Osteocyte (in vitro differentiated cells): ENCODE measurements at regions not wholly inside any gene's neighbourhood (a gene's known extent, or its start where the extent isn't known, plus 50 kb on each side); places are given as distances from the start of the nearest gene placed in this dataset.

Experiments used
- DNase-seq: peaks from one replicate; pipeline ENCODE4 v3.0.0; 2021; ENCODE audit warnings: mixed read lengths; ENCODE audit not compliant: unreplicated experiment; ENCODE audit errors: extremely low spot score
- H3K27ac Mint-ChIP-seq: one replicate; pipeline ENCODE4 v1.8.0; 2021; ENCODE audit warnings: mild to moderate bottlenecking, mixed read lengths; ENCODE audit not compliant: unreplicated experiment
- H3K27me3 Mint-ChIP-seq: one replicate; pipeline ENCODE4 v1.8.0; 2021; ENCODE audit warnings: mixed read lengths; ENCODE audit not compliant: unreplicated experiment
- H3K36me3 Mint-ChIP-seq: one replicate; pipeline ENCODE4 v1.8.0; 2021; ENCODE audit warnings: mixed read lengths; ENCODE audit not compliant: unreplicated experiment
- H3K4me1 Mint-ChIP-seq: one replicate; pipeline ENCODE4 v1.8.0; 2021; ENCODE audit warnings: mixed read lengths; ENCODE audit not compliant: unreplicated experiment
- H3K4me3 Mint-ChIP-seq: one replicate; pipeline ENCODE4 v1.8.0; 2021; ENCODE audit warnings: mild to moderate bottlenecking, moderate library complexity, mixed read lengths; ENCODE audit not compliant: unreplicated experiment
- H3K9me3 Mint-ChIP-seq: one replicate; pipeline ENCODE4 v1.8.0; 2021; ENCODE audit warnings: mixed read lengths; ENCODE audit not compliant: unreplicated experiment
- CTCF ChIP-seq: fragments of 200-600 bp; sonication (generic); IDR thresholded peaks from 2 replicates; pipeline ENCODE4 v1.5.0; 2021; ENCODE audit warnings: antibody characterized with exemption, mild to moderate bottlenecking, moderate library complexity

GRCh38 chr22:22417495-22418162 lies 90.9 kb downstream of the ZNF280B start:
- peaks cover under 1% of the 10 kb centered on the region for H3K9me3 Mint-ChIP-seq
- H3K27me3 Mint-ChIP-seq = peaks cover 65% of the 10 kb centered on the region
- H3K4me3 Mint-ChIP-seq = no peak overlapping the region
- no peak for DNase-seq
- H3K4me1 Mint-ChIP-seq = no peaks in the 10 kb centered on the region
- TF ChIP-seq CTCF = no peak
- H3K27ac Mint-ChIP-seq = no peak overlapping the region
- H3K36me3 Mint-ChIP-seq = no peaks in the 10 kb centered on the region

GRCh38 chr22:22418163-22418549 lies 90.4 kb downstream of the ZNF280B start:
- Mint-ChIP-seq H3K36me3 (no peaks in the 10 kb centered on the region), H3K27ac (no peak overlapping the region), H3K9me3 (no peaks in the 10 kb centered on the region), H3K4me1 (no peaks in the 10 kb centered on the region), H3K4me3 (no peak overlapping the region), H3K27me3 (peaks cover 64% of the 10 kb centered on the region)
- TF ChIP-seq CTCF = no peak
- DNase-seq = no peak

- Mint-ChIP-seq H3K9me3 (no peaks in the 10 kb centered on the region), H3K27ac (no peak overlapping the region), H3K4me3 (no peak overlapping the region), H3K27me3 (peaks cover 61% of the 10 kb centered on the region), H3K36me3 (no peaks in the 10 kb centered on the region), H3K4me1 (no peaks in the 10 kb centered on the region)
- TF ChIP-seq CTCF = no peak
- no peak for DNase-seq
Measured at GRCh38 chr22:22418957-22419356, 89.6 kb downstream of the ZNF280B start.

- Mint-ChIP-seq H3K4me1 (no peaks in the 10 kb centered on the region), H3K27ac (no peak overlapping the region), H3K36me3 (no peaks in the 10 kb centered on the region), H3K4me3 (no peak overlapping the region), H3K27me3 (peaks cover 65% of the 10 kb centered on the region), H3K9me3 (no peaks in the 10 kb centered on the region)
- TF ChIP-seq CTCF = no peak
- DNase-seq = no peak
Measured at GRCh38 chr22:22420580-22420979, 88.0 kb downstream of the ZNF280B start.

- H3K9me3 Mint-ChIP-seq = no peaks in the 10 kb centered on the region
- H3K36me3 Mint-ChIP-seq = no peaks in the 10 kb centered on the region
- H3K27me3 Mint-ChIP-seq = peaks cover 63% of the 10 kb centered on the region
- H3K27ac Mint-ChIP-seq = no peak overlapping the region
- no peak for TF ChIP-seq CTCF
- no peaks in the 10 kb centered on the region for H3K4me1 Mint-ChIP-seq
- no peak overlapping the region for H3K4me3 Mint-ChIP-seq
- no peak for DNase-seq
Measured at GRCh38 chr22:22421392-22421791, 87.2 kb downstream of the ZNF280B start.
